ENCODE measurements at regions not wholly inside any gene's neighbourhood (a gene's known extent, or its start where the extent isn't known, plus 50 kb on each side); places are given as distances from the start of the nearest gene placed in this dataset.

DNA sequence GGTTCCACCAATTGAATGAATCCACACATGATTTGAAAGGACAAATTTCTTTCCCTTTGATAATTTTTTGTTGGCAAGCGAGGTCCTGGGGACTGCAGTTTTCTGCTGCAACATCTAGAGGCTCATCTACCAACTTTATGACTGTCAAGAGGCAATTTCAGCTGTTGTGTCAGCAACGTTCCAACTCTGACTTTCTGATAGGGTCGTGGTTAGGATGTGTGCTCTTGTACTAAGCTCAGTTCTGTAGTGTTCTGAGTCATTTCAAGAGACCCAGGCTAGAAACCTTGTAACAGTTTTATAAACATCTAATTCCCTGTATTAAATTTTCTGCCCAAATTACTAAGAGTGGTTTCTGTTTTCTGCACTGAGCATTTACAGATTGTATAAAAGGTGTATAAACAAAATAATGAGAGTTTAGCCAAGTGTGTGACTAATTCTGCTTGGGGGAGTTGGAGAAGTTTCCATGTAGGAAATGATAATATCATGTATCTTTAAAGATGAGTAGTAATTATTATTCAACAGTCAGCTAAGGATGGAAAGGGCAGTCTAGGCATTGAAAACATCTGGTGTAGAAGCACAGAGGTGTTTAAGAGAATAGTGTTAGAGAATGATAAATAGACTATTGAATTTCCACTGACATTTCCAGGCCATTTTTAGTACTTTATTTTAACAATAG lies 72.2 kb downstream of the RBMXL2 start:
- no peak for TF ChIP-seq CTCF (IDR thresholded peaks at IDR 0.05; ENCODE audit: extremely low read depth in 1 of 2, insufficient read depth in 1 of 2, low read depth in 1 of 2, low read length in 2 of 2)
- TF ChIP-seq GATA2 (IDR thresholded peaks at IDR 0.05; ENCODE audit: insufficient read depth, insufficient read length, low read depth, low read length) = no peak
- TF ChIP-seq POLR2AphosphoS5 (IDR thresholded peaks at IDR 0.05; ENCODE audit: insufficient read depth, low read depth, low read length) = no peak
- TF ChIP-seq POLR2A (IDR thresholded peaks at IDR 0.05; ENCODE audit: low read depth, low read length) = no peak

Data from endothelial cell of umbilical vein (primary cell).